HG03469 (cell line): ENCODE measurements at regions not wholly inside any gene's neighbourhood (a gene's known extent, or its start where the extent isn't known, plus 50 kb on each side); places are given as distances from the start of the nearest gene placed in this dataset.

Experiments
- ATAC-seq: cut with Tn5 transposase; IDR thresholded peaks from one replicate; pipeline ENCODE4 v1.9.1; 2021; ENCODE audit warnings: mild to moderate bottlenecking, moderate library complexity, moderate number of reproducible peaks; ENCODE audit not compliant: unreplicated experiment

GRCh38 chr6:19637010-19637409, 200.2 kb upstream of the ID4 start:
- ATAC-seq, result no peak

DNA sequence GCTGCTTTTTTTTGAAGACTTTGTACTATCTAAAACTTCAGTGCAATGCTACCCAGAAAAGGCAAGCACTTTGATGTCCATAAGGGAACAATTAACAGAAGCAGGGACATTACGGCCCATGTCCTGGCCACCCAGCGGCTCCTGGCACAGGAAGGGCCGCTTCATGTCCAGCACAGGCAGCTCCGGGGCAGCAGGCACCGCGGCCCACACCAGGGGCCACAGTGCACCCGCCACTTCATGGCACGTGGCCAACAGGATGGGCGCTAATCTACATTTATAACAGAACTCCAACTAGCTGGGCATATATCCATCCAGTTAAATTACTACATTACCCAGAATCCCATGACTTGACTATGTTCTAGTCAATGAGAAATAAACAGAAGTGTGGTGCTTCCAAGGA, 198.2 kb upstream of the ID4 start:
- ATAC-seq, result no peak

GRCh38 chr6:19643287-19643686, 193.9 kb upstream of the ID4 start:
- no peak for ATAC-seq

- no peak for ATAC-seq
Observed at GRCh38 chr6:19643713-19644112, 193.5 kb upstream of the ID4 start.

GRCh38 chr6:19655744-19656143, 181.4 kb upstream of the ID4 start:
- ATAC-seq, result no peak

DNA sequence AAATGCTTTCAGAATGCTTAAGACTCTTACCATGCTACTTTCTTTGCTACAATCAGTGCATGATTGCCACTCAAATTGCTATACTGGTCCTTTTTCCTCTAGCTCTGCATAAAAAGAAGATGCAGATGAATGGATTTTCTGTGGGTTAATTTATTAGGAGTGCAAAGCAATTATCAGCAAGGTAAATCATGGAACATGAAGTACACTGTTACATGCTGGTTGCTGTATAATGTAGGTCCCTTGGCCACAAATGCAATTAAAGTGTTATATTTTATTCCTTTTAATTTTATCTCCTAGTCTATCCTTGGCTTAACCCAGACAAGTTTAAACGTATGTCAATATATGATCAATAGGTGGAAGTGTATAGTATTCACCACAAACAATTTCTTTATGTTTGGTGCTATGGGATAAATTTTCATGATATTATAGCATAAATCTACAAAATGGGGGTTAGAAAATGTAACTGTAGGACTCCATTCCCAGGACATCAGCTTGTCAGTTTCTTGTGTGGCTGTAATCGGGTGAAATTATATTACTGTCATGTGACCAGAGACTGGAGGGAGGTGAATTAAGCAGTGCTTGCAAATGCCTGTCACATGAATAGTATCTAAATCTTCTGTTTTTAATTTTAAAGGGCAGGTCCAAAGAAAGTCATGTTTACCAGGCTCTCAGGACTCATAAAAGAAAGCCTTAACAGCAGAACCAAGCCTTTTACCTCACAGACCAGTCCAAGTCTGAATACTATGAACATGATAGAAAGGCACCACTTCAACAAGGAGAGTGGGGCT, 176.9 kb upstream of the ID4 start:
- ATAC-seq, result no peak

GRCh38 chr6:19662911-19663310, 174.3 kb upstream of the ID4 start:
- ATAC-seq, result no peak

GRCh38 chr6:19663479-19663878, 173.7 kb upstream of the ID4 start:
- no peak for ATAC-seq

DNA sequence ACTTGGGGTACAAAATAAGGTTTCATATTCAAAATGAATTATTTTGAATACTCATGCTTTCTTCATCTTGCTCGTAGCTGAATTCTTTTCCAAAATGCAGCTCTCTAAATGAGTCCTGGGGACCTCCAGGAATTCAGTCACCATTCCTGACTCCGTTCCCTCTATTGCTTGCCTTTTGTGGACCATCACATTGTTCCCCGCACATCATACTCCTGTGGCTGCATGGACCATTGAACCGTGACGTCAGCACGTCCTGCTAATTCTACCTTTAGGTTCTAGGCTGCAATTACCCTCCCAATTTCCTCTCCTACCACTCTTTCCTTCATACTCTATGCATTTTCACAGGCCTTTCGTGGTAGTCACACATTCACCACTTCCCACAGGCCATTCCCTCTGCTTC, 173.1 kb upstream of the ID4 start:
- no peak for ATAC-seq

- no peak for ATAC-seq
Observed at GRCh38 chr6:19664878-19665612, 172.1 kb upstream of the ID4 start.

DNA sequence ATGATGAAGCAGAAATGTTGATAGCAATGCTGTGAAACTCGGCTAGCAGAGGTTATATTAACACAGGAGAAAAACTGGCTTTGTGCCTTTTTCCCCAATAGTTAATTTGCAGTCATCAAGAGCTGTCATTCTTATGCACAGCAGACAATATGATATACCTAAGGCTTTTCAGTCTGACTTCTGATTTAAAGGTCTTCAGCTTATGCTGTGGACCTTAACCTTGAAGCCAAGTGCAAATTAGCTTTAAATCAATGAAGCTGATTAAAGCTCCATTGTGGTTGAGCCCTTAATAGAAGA, 171.6 kb upstream of the ID4 start:
- no peak for ATAC-seq

DNA sequence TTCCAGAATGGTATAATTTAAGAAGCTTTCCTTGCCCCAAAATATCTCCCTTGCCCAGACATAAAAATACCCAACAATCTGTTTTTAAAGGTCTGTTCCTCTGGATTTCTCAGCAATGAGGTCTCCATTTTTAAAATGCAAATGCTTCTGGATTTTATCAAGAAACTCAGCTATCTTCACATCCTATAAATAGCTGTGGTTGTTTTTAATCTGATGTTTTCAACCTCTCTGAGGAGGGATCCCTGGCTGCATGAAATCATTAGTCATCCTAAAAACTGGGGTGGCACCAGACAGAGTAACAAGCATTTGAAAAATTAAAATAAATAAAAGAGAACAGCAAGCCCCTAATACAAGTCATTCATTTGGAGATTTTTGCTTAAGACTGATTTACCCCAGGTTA, 168.5 kb upstream of the ID4 start:
- no peak for ATAC-seq

DNA sequence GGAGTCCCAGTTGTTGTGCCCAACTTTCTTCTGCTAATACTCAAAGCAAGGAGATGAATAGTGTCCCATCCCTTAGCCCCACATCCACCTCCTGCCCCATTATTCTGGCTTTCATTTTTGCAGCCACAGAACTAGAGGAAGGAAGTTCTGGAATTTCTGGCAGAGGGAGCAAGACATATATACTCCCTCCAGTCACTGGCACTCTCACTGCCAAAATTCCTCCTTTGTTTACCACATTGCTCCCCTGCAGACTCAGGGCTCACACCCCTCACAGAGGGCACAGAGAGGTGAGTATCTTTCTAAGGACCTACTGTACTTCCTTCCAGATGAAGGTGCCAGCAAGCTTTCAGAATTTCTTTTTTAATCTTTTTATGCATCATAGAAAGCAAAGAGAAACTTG, 168.0 kb upstream of the ID4 start:
- ATAC-seq, result no peak

DNA sequence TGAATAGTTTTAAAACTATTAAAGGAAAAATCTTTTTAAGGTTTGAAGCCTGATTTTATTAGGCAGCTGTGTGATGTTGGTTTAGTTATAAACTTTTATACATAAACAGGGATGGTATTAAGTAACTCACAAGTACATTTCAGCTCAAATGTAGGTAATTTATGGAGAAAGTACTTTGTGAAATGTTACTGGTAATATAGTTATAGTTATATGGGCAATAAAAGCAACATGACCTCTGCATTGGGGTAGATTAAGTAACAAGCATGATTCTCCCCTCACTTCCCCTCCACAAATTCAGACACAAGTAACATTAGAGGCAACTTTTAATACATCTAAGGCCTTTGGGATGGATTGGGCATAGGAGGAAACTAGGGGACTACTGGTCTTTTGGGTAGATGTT, 154.3 kb upstream of the ID4 start:
- no peak for ATAC-seq

DNA sequence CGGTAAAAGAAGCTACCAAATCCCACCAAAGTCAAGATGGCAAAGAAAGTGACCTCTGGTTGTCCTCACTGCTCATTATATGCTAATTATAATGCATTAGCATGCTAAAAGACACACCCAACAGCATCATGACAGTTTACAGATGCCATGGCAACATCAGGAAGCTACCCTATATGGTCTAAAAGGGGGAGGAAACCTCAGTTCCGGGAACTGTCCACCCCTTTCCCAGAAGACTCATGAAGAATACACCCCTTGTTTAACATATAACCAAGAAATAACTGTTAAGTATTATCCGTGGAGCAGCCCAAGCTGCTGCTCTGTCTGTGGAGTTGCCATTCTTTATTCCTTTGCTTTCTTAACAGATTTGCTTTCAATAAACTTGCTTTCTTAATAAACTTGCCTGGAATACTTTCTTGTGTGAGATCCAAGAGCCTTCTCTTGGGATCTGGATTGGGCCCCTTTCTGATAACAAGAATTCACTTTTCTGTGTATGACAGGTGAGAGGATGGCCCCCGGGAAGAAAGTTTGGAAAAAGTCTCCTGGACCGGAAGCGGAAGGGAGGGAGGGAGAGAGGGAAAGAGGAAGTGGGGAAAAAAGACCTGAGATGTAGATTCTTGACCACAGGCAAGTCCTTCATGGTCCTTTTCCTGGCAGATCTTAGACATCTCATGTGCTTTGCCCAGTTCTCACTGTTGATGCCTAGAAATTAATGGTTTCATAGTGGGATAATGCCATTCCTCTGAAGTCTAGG, 146.7 kb upstream of the ID4 start:
- ATAC-seq, result no peak

GRCh38 chr6:19691465-19692167, 145.6 kb upstream of the ID4 start:
- no peak for ATAC-seq

DNA sequence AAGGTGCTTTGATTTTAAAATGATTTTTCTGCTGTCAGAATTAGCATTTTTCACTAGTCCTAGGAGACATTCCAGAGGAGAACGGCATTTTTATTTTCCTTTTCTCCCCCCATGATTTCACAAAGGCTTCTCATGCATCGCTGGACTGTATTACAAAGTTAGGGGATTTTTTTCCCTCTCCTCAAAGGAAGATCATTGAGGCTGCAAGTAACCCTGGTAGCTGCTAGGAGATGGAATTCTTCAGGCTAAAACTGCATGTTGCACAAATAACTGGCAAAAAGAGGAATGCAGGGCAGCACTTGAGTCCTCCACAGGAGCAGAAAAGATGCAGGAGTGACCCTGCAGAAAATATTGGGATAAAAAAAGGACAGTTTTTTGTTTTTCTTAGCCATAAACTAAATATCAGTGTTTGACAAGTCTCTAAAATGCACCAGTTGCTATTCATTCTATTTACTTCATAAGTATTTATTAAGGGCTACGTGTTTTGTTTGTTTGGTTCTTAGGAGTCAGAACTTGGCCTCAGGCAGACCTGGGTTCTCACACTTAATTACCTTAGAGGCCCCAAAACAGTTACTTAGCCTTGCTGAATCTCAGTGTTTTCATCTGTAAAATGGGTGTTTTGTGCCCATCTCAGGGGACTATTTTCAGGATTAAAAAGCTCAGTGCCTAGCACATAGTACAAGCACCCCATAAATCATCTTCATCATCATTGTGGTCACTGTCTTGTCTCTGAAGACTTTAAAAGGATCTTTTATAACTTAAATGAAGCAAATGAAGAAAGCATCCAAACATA, 144.5 kb upstream of the ID4 start:
- ATAC-seq, result no peak

DNA sequence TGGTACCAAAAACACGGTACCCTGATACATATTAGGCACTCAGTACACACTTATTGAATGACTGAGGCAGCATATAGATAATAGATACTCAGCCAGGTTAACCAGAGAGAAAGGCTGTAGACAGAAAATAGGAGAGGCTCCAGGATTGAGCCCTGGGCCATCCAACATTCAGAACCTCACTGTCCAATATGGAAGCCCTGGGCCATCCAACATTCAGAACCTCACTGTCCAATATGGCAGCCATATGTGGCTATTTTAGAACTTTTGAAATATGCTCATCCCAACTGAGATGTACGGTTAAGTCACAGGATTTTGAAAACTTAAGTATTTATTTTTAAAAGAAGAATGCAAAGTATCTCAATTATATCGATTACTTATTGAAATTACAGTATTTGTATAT, 142.5 kb upstream of the ID4 start:
- ATAC-seq, result no peak

DNA sequence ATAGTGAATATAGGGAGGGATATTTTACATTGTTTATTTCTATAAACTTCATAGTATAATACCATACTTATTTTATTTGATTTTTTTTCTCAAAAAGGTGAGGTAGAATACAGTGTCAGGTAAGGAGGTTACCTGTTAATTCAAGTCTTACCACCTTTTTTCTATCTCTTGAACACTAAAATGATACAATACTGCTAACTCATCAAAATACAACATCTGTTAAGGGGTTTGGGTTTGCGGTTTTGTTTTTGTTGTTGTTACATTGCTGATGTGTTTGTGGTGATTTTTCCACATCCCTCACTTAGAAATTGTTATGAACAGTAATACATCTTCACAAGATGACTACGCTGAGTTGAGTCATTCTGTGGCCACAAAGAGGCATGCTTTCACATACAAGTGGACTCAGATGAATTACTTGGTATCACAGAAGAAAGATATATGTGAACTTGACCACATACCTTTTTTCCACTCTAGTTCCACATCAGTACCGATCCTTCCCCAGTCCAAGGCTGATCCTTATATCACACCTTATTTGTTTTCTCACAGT, 139.4 kb upstream of the ID4 start:
- no peak for ATAC-seq

DNA sequence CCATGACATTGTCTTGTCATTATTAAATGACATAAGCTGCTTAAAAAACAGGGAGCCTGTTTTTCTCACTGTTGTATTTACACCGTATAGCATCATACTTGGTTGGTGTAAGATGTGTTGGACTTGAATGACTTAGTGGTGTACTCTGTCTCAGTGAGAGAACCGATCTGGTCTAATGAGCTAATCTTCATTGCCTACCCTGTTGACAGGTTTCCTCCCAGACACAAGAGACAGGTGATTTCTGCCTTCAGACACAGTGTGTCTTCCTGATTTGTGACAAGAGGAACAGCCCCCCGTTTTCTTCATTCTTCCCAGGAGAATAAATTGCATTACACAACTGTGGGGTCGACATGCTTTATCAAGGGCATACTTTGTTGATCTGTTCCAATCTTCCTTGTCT, 137.2 kb upstream of the ID4 start:
- no peak for ATAC-seq
